ENCODE measurements at regions not wholly inside any gene's neighbourhood (a gene's known extent, or its start where the extent isn't known, plus 50 kb on each side); places are given as distances from the start of the nearest gene placed in this dataset.

- H3K4me3 ChIP-seq (ENCODE audit: low read depth, low read length): no peak overlapping the region
- H3K27ac ChIP-seq (ENCODE audit: low read depth, low read length): no peak overlapping the region
- no peak for DNase-seq (ENCODE audit: low read depth, low spot score)
- no peaks in the 10 kb centered on the region; the same call in 1 of the 2 replicates for H3K9me3 ChIP-seq (ENCODE audit: control insufficient read depth, insufficient read depth, low read length)
- no peaks in the 10 kb centered on the region for H3K27me3 ChIP-seq (ENCODE audit: control insufficient read depth, insufficient read depth, low read length)
- POLR2A ChIA-PET: no interaction called here
- CTCF ChIA-PET: no interaction called here
- no peak for TF ChIP-seq CTCF (IDR thresholded peaks at IDR 0.05; ENCODE audit: low read depth, low read length)
Measured at GRCh38 chr13:33615436-33615835, 202.5 kb upstream of the RFC3 start.

- no peak for DNase-seq (ENCODE audit: low read depth, low spot score)
- Histone ChIP-seq H3K4me3 (ENCODE audit: low read depth, low read length) (no peak overlapping the region), H3K27ac (ENCODE audit: low read depth, low read length) (no peak overlapping the region), H3K9me3 (ENCODE audit: control insufficient read depth, insufficient read depth, low read length) (no peaks in the 10 kb centered on the region), H3K27me3 (ENCODE audit: control insufficient read depth, insufficient read depth, low read length) (no peaks in the 10 kb centered on the region)
- POLR2A ChIA-PET: no interaction called here
- TF ChIP-seq CTCF (IDR thresholded peaks at IDR 0.05; ENCODE audit: low read depth, low read length): no peak
- CTCF ChIA-PET: no interaction called here
Measured at GRCh38 chr13:33616130-33616529, 201.8 kb upstream of the RFC3 start.

GRCh38 chr13:33617055-33617454, 200.9 kb upstream of the RFC3 start:
- POLR2A ChIA-PET: no interaction called here
- no peak for TF ChIP-seq CTCF (IDR thresholded peaks at IDR 0.05; ENCODE audit: low read depth, low read length)
- DNase-seq (ENCODE audit: low read depth, low spot score): no peak
- H3K4me3 ChIP-seq (ENCODE audit: low read depth, low read length): no peak overlapping the region
- H3K9me3 ChIP-seq (ENCODE audit: control insufficient read depth, insufficient read depth, low read length): no peaks in the 10 kb centered on the region
- no peak overlapping the region for H3K27ac ChIP-seq (ENCODE audit: low read depth, low read length)
- no peaks in the 10 kb centered on the region for H3K27me3 ChIP-seq (ENCODE audit: control insufficient read depth, insufficient read depth, low read length)
- CTCF ChIA-PET: no interaction called here

- CTCF ChIA-PET: interaction anchor here (1.2 to 1.4 kb wide), 2 partner anchors 27 to 100 kb away, joined by 3 to 5 read pairs; no protein-coding TSS in a partner anchor
Measured at GRCh38 chr13:33624253-33624652, 193.7 kb upstream of the RFC3 start.

DNA sequence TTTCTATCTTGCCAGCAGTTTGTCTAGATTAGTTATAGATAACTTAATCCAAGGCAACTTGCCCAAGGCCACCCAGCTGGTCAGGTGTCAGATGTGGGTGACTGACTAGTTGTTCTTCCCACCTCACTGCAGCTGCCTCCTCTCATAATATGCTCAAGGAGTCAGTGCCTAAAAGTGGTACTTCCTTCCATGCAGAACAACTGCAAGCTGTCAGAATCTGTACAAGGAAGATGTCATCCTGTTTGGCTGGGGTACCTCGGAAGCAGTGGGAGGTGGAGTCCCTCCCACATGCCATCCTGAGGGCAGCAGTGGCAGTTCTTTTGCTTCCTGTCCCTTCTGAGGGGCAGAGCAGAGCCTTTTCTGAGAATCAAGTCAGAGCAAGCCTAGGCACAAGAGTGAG, 193.2 kb upstream of the RFC3 start:
- Histone ChIP-seq H3K9me3 (ENCODE audit: control insufficient read depth, insufficient read depth, low read length) (no peaks in the 10 kb centered on the region), H3K4me3 (ENCODE audit: low read depth, low read length) (no peak overlapping the region), H3K27me3 (ENCODE audit: control insufficient read depth, insufficient read depth, low read length) (no peaks in the 10 kb centered on the region), H3K27ac (ENCODE audit: low read depth, low read length) (no peak overlapping the region)
- ChIA-PET POLR2A (no interaction called here), CTCF (interaction anchor here (1.4 kb wide), 1 partner anchor 100 kb away, joined by 5 read pairs; no protein-coding TSS in a partner anchor)
- TF ChIP-seq CTCF (IDR thresholded peaks at IDR 0.05; ENCODE audit: low read depth, low read length): no peak
- no peak for DNase-seq (ENCODE audit: low read depth, low spot score)

More at GRCh38 chr13:33624253-33624652, 193.7 kb upstream of the RFC3 start:
- TF ChIP-seq CTCF (IDR thresholded peaks at IDR 0.05; ENCODE audit: low read depth, low read length): no peak
- no peak overlapping the region for H3K4me3 ChIP-seq (ENCODE audit: low read depth, low read length)
- no peaks in the 10 kb centered on the region for H3K27me3 ChIP-seq (ENCODE audit: control insufficient read depth, insufficient read depth, low read length)
- POLR2A ChIA-PET: no interaction called here
- no peak for DNase-seq (ENCODE audit: low read depth, low spot score)
- H3K9me3 ChIP-seq (ENCODE audit: control insufficient read depth, insufficient read depth, low read length): no peaks in the 10 kb centered on the region
- H3K27ac ChIP-seq (ENCODE audit: low read depth, low read length): no peak overlapping the region

All from AG04450 (cell line).